HG03520 (cell line): ENCODE measurements at regions not wholly inside any gene's neighbourhood (a gene's known extent, or its start where the extent isn't known, plus 50 kb on each side); places are given as distances from the start of the nearest gene placed in this dataset.

Source experiments
- ATAC-seq: cut with Tn5 transposase; IDR thresholded peaks from one replicate; pipeline ENCODE4 v1.9.1; 2021; ENCODE audit warnings: mild to moderate bottlenecking, moderate library complexity; ENCODE audit not compliant: unreplicated experiment

GRCh38 chr10:53749439-53749838 lies 976.9 kb upstream of the MBL2 start:
- no peak for ATAC-seq

GRCh38 chr10:53748319-53748718 lies 975.7 kb upstream of the MBL2 start:
- ATAC-seq: no peak

GRCh38 chr10:53744746-53745145 lies 972.2 kb upstream of the MBL2 start:
- no peak for ATAC-seq

GRCh38 chr10:53744176-53744575 lies 971.6 kb upstream of the MBL2 start:
- ATAC-seq: no peak

GRCh38 chr10:53737132-53737531 lies 964.5 kb upstream of the MBL2 start:
- no peak for ATAC-seq

DNA sequence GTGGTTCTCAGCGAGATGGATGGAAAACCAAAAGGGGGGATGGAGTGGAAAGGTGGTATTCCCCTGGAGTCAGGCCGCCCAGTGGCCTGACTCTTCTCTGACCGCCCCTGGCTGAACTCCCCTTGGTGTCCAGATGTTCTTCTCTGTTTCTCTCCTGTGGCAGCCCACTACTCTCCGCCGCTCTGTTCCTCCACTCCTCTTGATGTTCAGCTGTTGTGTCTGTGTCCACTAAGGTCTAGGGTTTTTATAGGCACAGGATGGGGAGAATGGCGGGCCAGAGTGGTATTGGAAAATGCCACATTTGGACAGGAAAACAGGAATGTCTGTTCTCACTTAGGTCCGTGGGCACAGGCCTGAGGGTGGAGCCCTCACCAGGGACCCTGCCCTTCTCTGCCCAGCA lies 954.3 kb upstream of the MBL2 start:
- no peak for ATAC-seq

DNA sequence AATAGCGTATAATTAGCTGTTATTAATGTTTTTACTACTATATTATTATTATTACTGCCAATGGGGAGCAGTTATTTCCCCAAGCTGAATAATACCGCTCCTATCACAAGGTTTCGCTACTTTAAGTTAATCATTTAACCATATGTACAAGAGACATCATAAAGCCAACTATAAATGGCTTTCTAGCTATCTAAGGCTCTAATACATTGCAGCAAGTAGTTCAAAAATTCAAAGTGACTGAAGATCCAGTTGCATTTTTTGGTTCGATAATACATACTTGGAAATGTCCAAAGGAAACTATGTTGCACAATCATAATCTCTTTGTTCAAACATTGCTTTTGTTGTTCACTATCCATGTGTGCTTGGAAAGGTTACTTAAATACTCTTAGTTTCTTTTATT lies 952.0 kb upstream of the MBL2 start:
- no peak for ATAC-seq

DNA sequence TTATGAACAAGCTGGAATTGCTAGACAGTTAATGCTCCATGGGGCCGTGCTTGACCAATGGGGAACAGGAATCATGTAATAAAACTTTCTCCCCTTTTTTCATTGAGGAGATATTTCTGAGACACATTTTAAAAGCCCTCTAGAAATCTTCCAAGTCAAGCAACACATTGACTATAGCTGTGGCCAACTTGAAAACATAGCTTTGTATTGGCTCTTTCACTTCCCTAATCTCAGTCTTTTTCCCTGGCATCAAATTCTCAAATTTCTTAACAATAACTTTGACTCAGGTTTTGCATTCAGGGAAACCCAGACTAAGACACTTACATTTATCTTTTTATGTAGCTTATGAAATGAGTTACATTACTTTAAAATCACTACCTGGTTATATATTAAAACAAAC lies 947.1 kb upstream of the MBL2 start:
- ATAC-seq: no peak

- no peak for ATAC-seq
Measured at GRCh38 chr10:53716156-53716555, 943.6 kb upstream of the MBL2 start.

DNA sequence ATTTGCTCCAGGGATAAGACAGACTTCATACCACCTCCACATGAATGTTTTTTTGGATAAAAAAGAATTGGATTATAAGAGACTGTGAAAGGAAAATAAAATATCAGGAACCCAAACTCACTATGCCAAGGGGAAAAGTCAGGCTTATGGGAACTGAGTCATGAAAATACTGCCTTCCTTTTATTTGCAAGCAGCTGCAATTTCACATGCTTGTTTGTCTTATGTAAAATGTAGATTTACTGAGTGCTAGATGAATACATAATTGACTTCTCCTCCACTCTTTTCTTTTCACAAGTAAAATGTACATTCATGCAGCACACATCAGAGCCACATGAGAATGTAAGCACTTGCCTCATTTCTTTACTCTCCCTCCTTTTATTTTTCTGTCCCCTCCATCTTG lies 940.8 kb upstream of the MBL2 start:
- ATAC-seq: no peak

GRCh38 chr10:53702489-53702888 lies 929.9 kb upstream of the MBL2 start:
- ATAC-seq: no peak

GRCh38 chr10:53701213-53701612 lies 928.6 kb upstream of the MBL2 start:
- no peak for ATAC-seq

GRCh38 chr10:53700278-53700677 lies 927.7 kb upstream of the MBL2 start:
- no peak for ATAC-seq

GRCh38 chr10:53699684-53700083 lies 927.1 kb upstream of the MBL2 start:
- no peak for ATAC-seq

DNA sequence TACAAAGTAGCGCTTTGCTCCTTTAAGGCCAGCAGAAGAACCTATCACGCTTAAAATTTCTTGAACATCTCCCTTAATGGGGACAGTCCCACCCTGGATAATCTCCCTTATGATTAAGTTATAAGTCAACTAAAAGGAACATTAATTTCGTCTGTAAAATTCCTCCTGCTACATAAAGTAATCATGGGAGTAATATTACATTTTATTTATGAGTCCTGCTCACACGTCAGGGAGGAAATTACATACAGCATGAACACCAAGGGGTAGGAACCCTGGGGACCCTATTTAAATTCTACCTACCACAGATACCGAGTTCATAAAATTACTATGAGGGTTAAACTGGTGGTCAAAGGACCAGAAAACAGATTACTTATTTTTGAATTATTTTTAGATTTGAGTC lies 926.6 kb upstream of the MBL2 start:
- no peak for ATAC-seq

DNA sequence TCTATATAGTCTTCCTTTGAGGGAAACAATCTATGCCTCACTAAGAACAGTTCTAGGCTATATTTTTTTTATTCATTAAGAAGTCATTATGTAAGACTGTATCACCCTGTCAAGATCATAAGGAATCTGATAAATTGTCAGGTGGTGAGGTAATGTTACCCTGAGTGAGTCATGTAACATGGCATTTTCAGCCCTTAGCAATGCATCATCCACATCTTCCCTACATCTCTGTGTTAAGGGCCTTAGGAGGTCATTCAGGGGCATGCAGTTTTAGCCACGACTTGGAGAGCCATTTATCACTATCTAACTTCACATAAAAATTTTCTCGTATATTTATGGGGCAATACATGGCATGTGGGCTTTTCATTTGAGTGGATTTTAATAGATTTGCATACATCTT lies 924.5 kb upstream of the MBL2 start:
- ATAC-seq: no peak

DNA sequence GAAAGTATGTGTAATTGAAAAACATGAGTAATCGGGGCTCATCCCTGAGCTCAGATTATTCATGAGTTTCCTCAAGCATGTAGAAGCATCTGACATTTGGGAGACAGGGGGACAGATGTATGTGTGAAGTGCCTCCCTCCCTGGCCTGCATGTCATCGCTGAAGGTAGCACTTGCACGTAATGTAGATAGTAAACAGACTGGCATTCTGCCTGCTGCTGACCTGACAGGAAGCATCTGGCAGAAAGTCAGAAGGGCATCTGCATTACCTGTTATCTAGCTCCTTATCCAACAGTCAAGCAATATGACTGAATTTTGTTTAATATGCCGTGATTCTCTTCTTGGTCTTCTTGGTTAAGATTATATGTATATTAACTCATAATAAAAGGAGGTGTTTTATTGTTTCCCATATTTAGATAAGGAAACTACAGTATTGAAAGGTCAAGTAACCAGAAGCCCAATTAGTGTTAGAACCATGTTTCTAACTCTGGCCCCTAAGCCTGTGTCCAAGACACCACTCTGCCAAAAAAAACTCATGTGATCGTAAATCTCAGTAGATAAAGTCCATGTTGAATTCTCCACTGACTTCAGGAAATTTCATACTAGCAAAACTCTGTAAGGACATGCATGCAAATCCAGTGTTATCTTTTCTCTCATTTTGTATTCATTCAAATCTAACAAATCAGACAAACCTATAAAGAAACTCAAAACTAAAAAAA lies 918.1 kb upstream of the MBL2 start:
- no peak for ATAC-seq

GRCh38 chr10:53687800-53688199 lies 915.2 kb upstream of the MBL2 start:
- ATAC-seq: no peak

DNA sequence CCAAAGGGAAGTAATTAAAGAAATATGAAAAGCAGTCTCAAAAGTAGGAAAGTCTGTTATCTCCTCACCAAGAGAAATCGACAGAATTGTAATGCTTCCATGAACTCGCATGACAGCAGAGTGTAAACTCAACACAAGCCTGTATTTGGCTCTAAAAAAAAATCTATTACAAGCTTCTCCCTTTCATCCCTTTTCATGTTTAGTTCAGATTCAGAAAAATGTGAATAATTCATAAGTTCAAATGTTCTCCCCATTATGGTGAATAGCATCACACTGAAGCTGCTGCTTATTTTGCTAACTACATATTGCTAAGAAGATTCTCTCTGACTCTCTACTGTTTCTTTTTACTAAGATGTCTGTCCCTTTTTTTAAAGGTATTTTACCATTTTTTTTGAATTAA lies 910.3 kb upstream of the MBL2 start:
- ATAC-seq: no peak

GRCh38 chr10:53682458-53682857 lies 909.9 kb upstream of the MBL2 start:
- ATAC-seq: no peak

- ATAC-seq: no peak
Measured at GRCh38 chr10:53679666-53680065, 907.1 kb upstream of the MBL2 start.

DNA sequence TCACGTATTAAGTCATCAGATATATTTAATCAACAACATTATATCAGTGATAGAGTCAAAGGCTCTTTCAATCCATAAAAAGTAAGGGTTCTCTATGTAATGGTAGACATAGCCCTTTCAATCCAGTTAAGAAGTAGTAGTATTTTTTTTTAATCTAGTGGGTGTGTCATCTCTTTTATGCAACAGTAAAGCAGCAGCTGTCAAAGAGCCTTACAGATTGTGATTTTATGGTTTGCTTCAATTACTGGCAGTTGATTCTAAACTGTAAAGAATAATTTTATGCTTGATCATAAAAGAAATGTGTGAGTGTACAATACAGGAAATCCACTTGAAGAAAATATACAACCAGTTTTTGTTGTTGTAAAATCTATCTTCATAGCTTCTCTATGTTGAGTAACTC lies 902.6 kb upstream of the MBL2 start:
- no peak for ATAC-seq

DNA sequence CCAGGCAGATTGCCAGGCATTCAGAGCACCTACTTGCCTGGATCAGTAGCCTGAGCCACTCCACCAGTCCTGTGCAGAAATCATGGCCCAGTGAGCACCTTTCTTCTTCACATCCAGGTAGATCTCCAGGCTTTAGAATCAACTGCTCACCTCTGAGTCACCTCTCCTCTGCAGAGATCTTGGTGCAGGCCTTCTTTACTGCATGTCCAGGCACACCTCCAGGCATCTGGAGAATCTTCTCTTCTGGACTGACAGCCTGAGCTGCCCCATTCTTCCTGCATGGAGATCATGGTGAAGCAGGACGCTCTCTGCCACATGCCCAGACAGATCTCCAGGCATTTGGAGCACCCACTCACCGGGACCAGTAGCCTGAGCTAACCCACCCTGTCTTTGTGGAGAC lies 894.5 kb upstream of the MBL2 start:
- ATAC-seq: no peak
